NCI-H2171 treated with DMSO at 0.1 percent for 48 hours (cell line): ENCODE measurements at regions not wholly inside any gene's neighbourhood (a gene's known extent, or its start where the extent isn't known, plus 50 kb on each side); places are given as distances from the start of the nearest gene placed in this dataset.

ENCODE experiments used
- DNase-seq: peaks from one replicate; lab custom pipeline; 2025; lab: John Stamatoyannopoulos, UW

GRCh38 chr14:62015945-62016344, 253.7 kb downstream of the SNAPC1 start:
- DNase-seq, result peak; percentile 94

GRCh38 chr14:62017651-62018230, 255.5 kb downstream of the SNAPC1 start:
- DNase-seq, result no peak

GRCh38 chr14:62018606-62019005, 256.4 kb downstream of the SNAPC1 start:
- DNase-seq, result no peak

- DNase-seq, result no peak
Measured at GRCh38 chr14:62027958-62028357, 265.7 kb downstream of the SNAPC1 start.

GRCh38 chr14:62029569-62029924, 267.3 kb downstream of the SNAPC1 start:
- no peak for DNase-seq

GRCh38 chr14:62030387-62030786, 268.2 kb downstream of the SNAPC1 start:
- no peak for DNase-seq

- no peak for DNase-seq
Measured at GRCh38 chr14:62031504-62031903, 269.3 kb downstream of the SNAPC1 start.

- DNase-seq, result no peak
Measured at GRCh38 chr14:62053188-62053587, 291.0 kb downstream of the SNAPC1 start.

- DNase-seq, result no peak
Measured at GRCh38 chr14:62056789-62057188, 294.6 kb downstream of the SNAPC1 start.

- peak; percentile 81 for DNase-seq
Measured at GRCh38 chr14:62062645-62063044, 300.4 kb downstream of the SNAPC1 start.

- peak; percentile 86 for DNase-seq
Measured at GRCh38 chr14:62064751-62065323, 302.6 kb downstream of the SNAPC1 start.

- DNase-seq, result no peak
Measured at GRCh38 chr14:62066304-62066703, 304.1 kb downstream of the SNAPC1 start.

GRCh38 chr14:62071039-62071438, 308.8 kb downstream of the SNAPC1 start:
- peak; percentile 23 for DNase-seq

- no peak for DNase-seq
Measured at GRCh38 chr14:62076368-62076767, 314.1 kb downstream of the SNAPC1 start.

GRCh38 chr14:62076825-62077605, 314.8 kb downstream of the SNAPC1 start:
- no peak for DNase-seq

- DNase-seq, result no peak
Measured at GRCh38 chr14:62077676-62078261, 315.5 kb downstream of the SNAPC1 start.

- DNase-seq, result no peak
Measured at GRCh38 chr14:62079038-62079437, 316.8 kb downstream of the SNAPC1 start.

GRCh38 chr14:62081012-62081612, 318.9 kb downstream of the SNAPC1 start:
- no peak for DNase-seq

GRCh38 chr14:62081951-62082350, 319.7 kb downstream of the SNAPC1 start:
- DNase-seq, result no peak

GRCh38 chr14:62082779-62083178, 320.6 kb downstream of the SNAPC1 start:
- no peak for DNase-seq

GRCh38 chr14:62084020-62084419, 321.8 kb downstream of the SNAPC1 start:
- no peak for DNase-seq

- no peak for DNase-seq
Measured at GRCh38 chr14:62087191-62087590, 325.0 kb downstream of the SNAPC1 start.

GRCh38 chr14:62093736-62094135, 331.5 kb downstream of the SNAPC1 start:
- no peak for DNase-seq
